ENCODE measurements at regions not wholly inside any gene's neighbourhood (a gene's known extent, or its start where the extent isn't known, plus 50 kb on each side); places are given as distances from the start of the nearest gene placed in this dataset.
"Not testable (repeated sequence)": the region's sequence is repeated elsewhere in the genome, so short reads cannot be mapped to it uniquely, and the experiment has no call there.

- TF ChIP-seq POLR2A (IDR thresholded peaks at IDR 0.05): not testable (repeated sequence)
- TF ChIP-seq, protein P1, sequence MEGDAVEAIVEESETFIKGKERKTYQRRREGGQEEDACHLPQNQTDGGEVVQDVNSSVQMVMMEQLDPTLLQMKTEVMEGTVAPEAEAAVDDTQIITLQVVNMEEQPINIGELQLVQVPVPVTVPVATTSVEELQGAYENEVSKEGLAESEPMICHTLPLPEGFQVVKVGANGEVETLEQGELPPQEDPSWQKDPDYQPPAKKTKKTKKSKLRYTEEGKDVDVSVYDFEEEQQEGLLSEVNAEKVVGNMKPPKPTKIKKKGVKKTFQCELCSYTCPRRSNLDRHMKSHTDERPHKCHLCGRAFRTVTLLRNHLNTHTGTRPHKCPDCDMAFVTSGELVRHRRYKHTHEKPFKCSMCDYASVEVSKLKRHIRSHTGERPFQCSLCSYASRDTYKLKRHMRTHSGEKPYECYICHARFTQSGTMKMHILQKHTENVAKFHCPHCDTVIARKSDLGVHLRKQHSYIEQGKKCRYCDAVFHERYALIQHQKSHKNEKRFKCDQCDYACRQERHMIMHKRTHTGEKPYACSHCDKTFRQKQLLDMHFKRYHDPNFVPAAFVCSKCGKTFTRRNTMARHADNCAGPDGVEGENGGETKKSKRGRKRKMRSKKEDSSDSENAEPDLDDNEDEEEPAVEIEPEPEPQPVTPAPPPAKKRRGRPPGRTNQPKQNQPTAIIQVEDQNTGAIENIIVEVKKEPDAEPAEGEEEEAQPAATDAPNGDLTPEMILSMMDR (IDR thresholded peaks at IDR 0.05): not testable (repeated sequence)
Measured at GRCh38 chr15:22303112-22303511, 155.6 kb upstream of the GOLGA6L22 start.
